Endothelial cell of umbilical vein (primary cell): ENCODE measurements at regions not wholly inside any gene's neighbourhood (a gene's known extent, or its start where the extent isn't known, plus 50 kb on each side); places are given as distances from the start of the nearest gene placed in this dataset.

Source experiments
- BruUV-seq: library from RNA; stranded (reverse); fragments of 400-500 nt; replicated peaks from 2 replicates; lab custom pipeline; 2021; lab: Mats Ljungman, UMichigan
- CTCF ChIA-PET: fragments of 300-600, 350-600 bp; sonication (Branson Sonifier 250); formaldehyde crosslinking; loops from one replicate; lab custom pipeline; 2021; ENCODE audit warnings: antibody characterized with exemption, inconsistent platforms; lab: Charles Lee
- POLR2A ChIA-PET: fragments of 300-600, 350-600 bp; sonication (Branson Sonifier 250); formaldehyde crosslinking; loops from one replicate; lab custom pipeline; 2021; ENCODE audit warnings: antibody characterized with exemption, inconsistent platforms; lab: Charles Lee
- DNase-seq: peaks from one replicate; pipeline ENCODE4 v3.0.0-alpha.2; 2011; ENCODE audit warnings: low read depth, low spot score
- FAIRE-seq: peaks from 2 replicates; lab custom pipeline; 2011; peaks lifted over from hg19 to GRCh38; lab: Jason Lieb, UNC
- H2AFZ ChIP-seq: 2 replicates; pipeline ENCODE4 v1.6.0; 2012; ENCODE audit warnings: low read depth, low read length, control low read depth, inconsistent platforms
- H3K27ac ChIP-seq: 2 replicates; pipeline ENCODE4 v1.5.1; 2011; ENCODE audit warnings: low read depth, mild to moderate bottlenecking, control low read depth, low read length, moderate library complexity; ENCODE audit not compliant: insufficient read depth
- H3K27me3 ChIP-seq, 2 experiments: 2 replicates each; pipeline versions ENCODE4 v1.6.0 to v1.6.1; 2011; ENCODE audit warnings: low read length in 2 of 2, mixed read lengths in 1 of 2; ENCODE audit not compliant: control insufficient read depth in 2 of 2, insufficient read depth in 2 of 2
- H3K36me3 ChIP-seq, 2 experiments: 2 replicates in 1 of 2; 3 replicates in 1 of 2; pipeline ENCODE4 v1.5.1; 2011; ENCODE audit warnings: low read length in 2 of 2, mild to moderate bottlenecking in 1 of 2, moderate library complexity in 1 of 2; ENCODE audit not compliant: control insufficient read depth in 2 of 2, insufficient read depth in 2 of 2; ENCODE audit errors: extremely low read depth in 1 of 2
- H3K4me1 ChIP-seq: 3 replicates; pipeline ENCODE4 v1.5.1; 2011; ENCODE audit warnings: mild to moderate bottlenecking, low read length; ENCODE audit not compliant: control insufficient read depth, insufficient read depth; ENCODE audit errors: extremely low read depth
- H3K4me2 ChIP-seq: 2 replicates; pipeline ENCODE4 v1.6.1; 2011; ENCODE audit warnings: low read length, control low read depth, mixed read lengths; ENCODE audit not compliant: insufficient read depth
- H3K4me3 ChIP-seq, 3 experiments: fragments of 200-600 bp in 1 of 3; sonication (generic), shearing (Covaris generic) in 1 of 3; replicated peaks in 1 of 3; 2 replicates each; pipeline ENCODE4 v1.5.1; 2011 to 2016; ENCODE audit warnings: control low read depth in 3 of 3, low read length in 3 of 3, mild to moderate bottlenecking in 2 of 3, inconsistent platforms in 1 of 3, low read depth in 1 of 3, moderate library complexity in 1 of 3; ENCODE audit not compliant: insufficient read depth in 1 of 3
- H3K79me2 ChIP-seq: 2 replicates; pipeline ENCODE4 v1.6.0; 2012; ENCODE audit warnings: low read length, inconsistent platforms; ENCODE audit not compliant: control insufficient read depth, insufficient read depth
- H3K9ac ChIP-seq: replicated peaks from 2 replicates; pipeline ENCODE3; 2011; ENCODE audit warnings: low read length, control low read depth; ENCODE audit not compliant: insufficient read depth; ENCODE audit errors: extremely low read depth
- H3K9me1 ChIP-seq: replicated peaks from 3 replicates; pipeline ENCODE4 v1.6.0; 2011; ENCODE audit warnings: mild to moderate bottlenecking, low read length; ENCODE audit not compliant: control insufficient read depth, insufficient read depth; ENCODE audit errors: extremely low read depth
- H3K9me3 ChIP-seq: replicated peaks from 2 replicates; pipeline ENCODE4 v1.5.1; 2012; ENCODE audit warnings: low read length, inconsistent platforms; ENCODE audit not compliant: control insufficient read depth, insufficient read depth
- H4K20me1 ChIP-seq: replicated peaks from 2 replicates; pipeline ENCODE3; 2011; ENCODE audit warnings: mild to moderate bottlenecking, low read length; ENCODE audit not compliant: control insufficient read depth, insufficient read depth; ENCODE audit errors: extremely low read depth
- CTCF ChIP-seq, 2 donors: IDR thresholded peaks; 1 replicate in 1 of 2; 2 replicates in 1 of 2; pipeline ENCODE4 v1.5.1; 2011; ENCODE audit warnings: low read length in 2 of 2, mild to moderate bottlenecking in 2 of 2, moderate library complexity in 2 of 2, control low read depth in 1 of 2, inconsistent platforms in 1 of 2, low read depth in 1 of 2; ENCODE audit not compliant: insufficient read depth in 1 of 2; ENCODE audit errors: extremely low read depth in 1 of 2
- EZH2 ChIP-seq: IDR thresholded peaks from 2 replicates; pipeline ENCODE4 v1.6.1; 2012; ENCODE audit warnings: borderline replicate concordance, low read depth, mild to moderate bottlenecking, moderate library complexity, low read length, inconsistent platforms; ENCODE audit not compliant: severe bottlenecking
- FOS ChIP-seq: IDR thresholded peaks from 2 replicates; pipeline ENCODE4 v1.6.1; 2011; ENCODE audit warnings: mild to moderate bottlenecking, low read length, moderate library complexity, borderline replicate concordance; ENCODE audit not compliant: insufficient read depth
- GATA2 ChIP-seq: IDR thresholded peaks from 2 replicates; pipeline ENCODE4 v1.7.0; 2011; ENCODE audit warnings: low read depth, mild to moderate bottlenecking, moderate library complexity, mixed read lengths, low read length; ENCODE audit not compliant: insufficient read length, insufficient read depth
- JUN ChIP-seq: IDR thresholded peaks from 2 replicates; pipeline ENCODE4 v1.6.1; 2011; ENCODE audit warnings: borderline replicate concordance, low read depth; ENCODE audit not compliant: insufficient read length, insufficient read depth
- MYC ChIP-seq: IDR thresholded peaks from one replicate; pipeline ENCODE4 v1.6.1; 2011; ENCODE audit warnings: mild to moderate bottlenecking, low read depth, low read length
- POLR2A ChIP-seq: IDR thresholded peaks from 2 replicates; pipeline ENCODE4 v1.6.1; 2012; ENCODE audit warnings: low read depth, mild to moderate bottlenecking, control low read depth, low read length
- dilution Hi-C: fragments of 300-500 bp; cut with MboI; formaldehyde crosslinking; loops from one replicate; pipeline ENCODE4 v1.15.0; 2019; ENCODE audit warnings: low sequenced_read_pairs; ENCODE audit not compliant: extremely low pct_ligation_motif_present
- intact Hi-C: fragments of 100-400 bp; cut with micrococcal nuclease; formaldehyde crosslinking; loops from one replicate; pipeline ENCODE4 v1.10.0; 2022

DNA sequence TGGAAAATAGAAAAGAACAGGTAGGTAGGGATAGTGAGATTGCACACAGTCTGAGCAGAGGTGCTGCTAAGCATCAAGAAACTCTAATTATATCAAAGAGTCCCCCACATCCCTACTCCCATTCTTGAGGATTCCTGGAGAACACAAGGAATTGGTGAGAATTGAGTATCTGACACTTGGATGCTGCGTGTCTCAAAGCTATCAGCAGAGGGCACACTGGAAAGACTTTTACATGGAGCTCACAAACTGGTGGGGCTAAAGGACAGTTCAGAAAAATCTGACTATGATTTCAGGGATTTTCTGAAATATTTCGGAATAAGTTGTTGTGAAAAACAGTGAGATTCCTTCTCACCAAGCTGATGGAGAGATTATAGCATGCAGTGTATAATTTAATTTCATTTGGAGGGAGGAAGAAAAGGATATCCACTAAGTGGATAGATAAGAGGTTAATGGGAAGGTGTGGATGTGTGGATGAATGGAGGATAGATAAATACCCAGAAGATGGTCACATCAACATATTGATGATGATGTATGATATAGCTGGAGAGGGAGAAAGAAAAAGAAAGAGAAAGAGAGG lies 215.4 kb upstream of the DEFB112 start:
- CTCF ChIA-PET: no interaction called here
- DNase-seq: no peak
- H3K9ac ChIP-seq: no peak overlapping the region
- FAIRE-seq: no peak
- dilution Hi-C loops (no loop called here), intact Hi-C loops (no loop called here)
- H3K4me1 ChIP-seq: no peaks in the 10 kb centered on the region
- POLR2A ChIA-PET: no interaction called here
- no peak overlapping the region for H3K4me3 ChIP-seq
- H4K20me1 ChIP-seq: no peaks in the 10 kb centered on the region
- H3K9me1 ChIP-seq: no peaks in the 10 kb centered on the region
- H2AFZ ChIP-seq: no peak overlapping the region
- no peak overlapping the region for H3K27ac ChIP-seq
- H3K9me3 ChIP-seq: peaks cover 3% of the 10 kb centered on the region
- H3K36me3 ChIP-seq: no peaks in the 10 kb centered on the region
- BruUV-seq: no TSS peak
- H3K4me2 ChIP-seq: no peak overlapping the region
- no peaks in the 10 kb centered on the region for H3K79me2 ChIP-seq
- TF ChIP-seq EZH2 (no peak), MYC (no peak), FOS (no peak), GATA2 (no peak), CTCF (IDR thresholded peaks at IDR 0.05; ENCODE audit: extremely low read depth in 1 of 2, insufficient read depth in 1 of 2, low read depth in 1 of 2, low read length in 2 of 2) (no peak), JUN (no peak), POLR2A (no peak)
- H3K27me3 ChIP-seq: no peaks in the 10 kb centered on the region
